AG04450 (cell line): ENCODE measurements at regions not wholly inside any gene's neighbourhood (a gene's known extent, or its start where the extent isn't known, plus 50 kb on each side); places are given as distances from the start of the nearest gene placed in this dataset.
"Not testable (repeated sequence)": the region's sequence is repeated elsewhere in the genome, so short reads cannot be mapped to it uniquely, and the experiment has no call there.

Experiments used
- CTCF ChIA-PET: fragments of 300-600, 350-600 bp; formaldehyde crosslinking; extraction: SDS; loops from one replicate; lab custom pipeline; 2022; ENCODE audit warnings: antibody characterized with exemption, inconsistent platforms; lab: Charles Lee
- POLR2A ChIA-PET: fragments of 350-600 bp; formaldehyde crosslinking; extraction: SDS; loops from one replicate; lab custom pipeline; 2021; ENCODE audit warnings: antibody characterized with exemption, inconsistent platforms; lab: Yijun Ruan, JAX
- DNase-seq: peaks from one replicate; pipeline ENCODE4 v3.0.0-alpha.2; 2011; ENCODE audit warnings: low read depth, low spot score
- H3K27ac ChIP-seq: one replicate; pipeline ENCODE4 v1.5.1; 2012; ENCODE audit warnings: low read depth, low read length, control low read depth
- H3K27me3 ChIP-seq: one replicate; pipeline ENCODE4 v1.6.0; 2012; ENCODE audit warnings: low read length; ENCODE audit not compliant: control insufficient read depth, insufficient read depth
- H3K4me3 ChIP-seq: 2 replicates; pipeline ENCODE4 v1.5.1; 2011; ENCODE audit warnings: mild to moderate bottlenecking, low read depth, low read length, control low read depth
- H3K9me3 ChIP-seq: 2 replicates; pipeline ENCODE4 v1.5.1; 2012; ENCODE audit warnings: low read length; ENCODE audit not compliant: control insufficient read depth, insufficient read depth
- CTCF ChIP-seq: IDR thresholded peaks from 2 replicates; pipeline ENCODE4 v1.5.1; 2011; ENCODE audit warnings: low read depth, low read length, control low read depth, inconsistent platforms

GRCh38 chr3:75303741-75304140, 360.4 kb upstream of the FRG2C start:
- H3K27ac ChIP-seq = no peak overlapping the region
- no peak for DNase-seq
- no peaks in the 10 kb centered on the region for H3K9me3 ChIP-seq
- no peak for TF ChIP-seq CTCF
- no peak overlapping the region for H3K4me3 ChIP-seq
- POLR2A ChIA-PET = no interaction called here
- H3K27me3 ChIP-seq = no peaks in the 10 kb centered on the region
- CTCF ChIA-PET = interaction anchor here (1.4 kb wide), 1 partner anchor 10 kb away, joined by 5 read pairs; no protein-coding TSS in a partner anchor

GRCh38 chr3:75305901-75306300, 358.2 kb upstream of the FRG2C start:
- no peak for DNase-seq
- ChIA-PET POLR2A (no interaction called here), CTCF (no interaction called here)
- Histone ChIP-seq H3K27ac (no peak overlapping the region), H3K27me3 (no peaks in the 10 kb centered on the region), H3K4me3 (no peak overlapping the region), H3K9me3 (no peaks in the 10 kb centered on the region)
- no peak for TF ChIP-seq CTCF

- DNase-seq, H3K4me3 ChIP-seq, POLR2A ChIA-PET, H3K9me3 ChIP-seq, H3K27ac ChIP-seq, H3K27me3 ChIP-seq, CTCF ChIA-PET: not testable (repeated sequence)
Observed at GRCh38 chr3:75311306-75311705, 352.8 kb upstream of the FRG2C start.

- H3K4me3 ChIP-seq, H3K9me3 ChIP-seq, DNase-seq, POLR2A ChIA-PET, H3K27me3 ChIP-seq, H3K27ac ChIP-seq, CTCF ChIA-PET: not testable (repeated sequence)
Observed at GRCh38 chr3:75312469-75312868, 351.7 kb upstream of the FRG2C start.

GRCh38 chr3:75319776-75320175, 344.4 kb upstream of the FRG2C start:
- DNase-seq, H3K27ac ChIP-seq, CTCF ChIA-PET, H3K4me3 ChIP-seq, POLR2A ChIA-PET, H3K9me3 ChIP-seq, H3K27me3 ChIP-seq: not testable (repeated sequence)

GRCh38 chr3:75320369-75320768, 343.8 kb upstream of the FRG2C start:
- POLR2A ChIA-PET = no interaction called here

More at GRCh38 chr3:75320369-75320768, 343.8 kb upstream of the FRG2C start:
- Histone ChIP-seq H3K4me3 (no peak overlapping the region), H3K27me3 (peaks cover 3% of the 10 kb centered on the region), H3K9me3 (no peaks in the 10 kb centered on the region), H3K27ac (no peak overlapping the region)
- TF ChIP-seq CTCF = no peak
- DNase-seq = no peak
- CTCF ChIA-PET = no interaction called here
